ENCODE measurements at regions not wholly inside any gene's neighbourhood (a gene's known extent, or its start where the extent isn't known, plus 50 kb on each side); places are given as distances from the start of the nearest gene placed in this dataset.

GRCh38 chr10:90229486-90229885, 528.1 kb downstream of the KIF20B start:
- TF ChIP-seq CTCF (IDR thresholded peaks at IDR 0.05; ENCODE audit: insufficient read depth, low read depth, low read length), result no peak
- no peak for TF ChIP-seq EZH2 (IDR thresholded peaks at IDR 0.05; ENCODE audit: insufficient read depth, low read length)
